Left lung (tissue), 4 donors: ENCODE measurements at regions not wholly inside any gene's neighbourhood (a gene's known extent, or its start where the extent isn't known, plus 50 kb on each side); places are given as distances from the start of the nearest gene placed in this dataset.

ENCODE experiments used
- ATAC-seq: fragments of 200-7000 bp; cut with Tn5 transposase; one replicate; pipeline ENCODE4 v1.9.1; 2020; ENCODE audit warnings: moderate library complexity
- DNase-seq, 4 donors: peaks; one replicate each; pipeline ENCODE4 v3.0.0-alpha.2; 2013 to 2020
- H3K27ac ChIP-seq, 2 donors: fragments of 200-600 bp; sonication (generic) in 1 of 2; one replicate each; pipeline versions ENCODE4 v1.5.0 to v1.8.0; 2020 to 2021
- H3K27me3 ChIP-seq, 2 donors: fragments of 200-600 bp; sonication (generic) in 1 of 2; one replicate each; pipeline versions ENCODE4 v1.5.0 to v1.8.0; 2020 to 2021
- H3K36me3 ChIP-seq, 2 donors: fragments of 200-600 bp; sonication (generic) in 1 of 2; one replicate each; pipeline versions ENCODE4 v1.5.0 to v1.8.0; 2020 to 2021
- H3K4me1 ChIP-seq, 2 donors: fragments of 200-600 bp; one replicate each; pipeline ENCODE4 v1.8.0; 2021
- H3K4me3 ChIP-seq, 2 donors: fragments of 200-600 bp; sonication (generic) in 1 of 2; one replicate each; pipeline versions ENCODE4 v1.5.0 to v1.8.0; 2020 to 2021; ENCODE audit warnings: mild to moderate bottlenecking in 1 of 2
- H3K9me3 ChIP-seq, 2 donors: fragments of 200-600 bp; sonication (generic) in 1 of 2; one replicate each; pipeline versions ENCODE4 v1.5.0 to v1.8.0; 2020 to 2021
- intact Hi-C, 2 donors: fragments of 100-400 bp; cut with DNase I; formaldehyde crosslinking; loops; one replicate each; pipeline versions ENCODE4 v1.11.2 to v1.14.2; 2022
- TF ChIP-seq, protein P1 (sequence below), 2 donors: fragments of 200-600 bp; sonication (generic) in 1 of 2; IDR thresholded peaks; one replicate each; pipeline versions ENCODE4 v1.5.0 to v1.8.0; 2021; ENCODE audit warnings: antibody characterized with exemption in 2 of 2
- donor health status: DM: no; HTN: yes; CAD: no.
- donor health status: DM: no; HTN: no; CAD: no.

DNA sequence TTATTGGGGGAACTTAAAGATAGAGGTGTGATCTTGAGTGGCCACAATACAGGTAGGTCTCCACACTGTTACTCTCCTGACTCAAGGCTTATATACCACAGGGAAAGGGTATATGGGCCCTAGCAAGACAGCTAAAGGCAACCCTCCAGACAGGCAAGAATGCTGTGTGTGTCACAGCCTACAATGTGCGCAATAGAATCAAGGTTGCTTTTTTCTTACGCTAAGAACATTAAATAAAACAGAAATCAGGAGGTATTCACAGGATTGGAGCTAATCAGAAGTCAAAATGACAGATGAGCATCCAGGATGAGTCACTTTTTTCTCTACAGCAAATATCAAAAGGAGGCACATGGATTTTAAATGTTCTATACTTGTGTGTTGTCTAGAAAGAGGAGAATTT lies 1797.9 kb upstream of the SEL1L start:
- intact Hi-C loops = no loop called here

DNA sequence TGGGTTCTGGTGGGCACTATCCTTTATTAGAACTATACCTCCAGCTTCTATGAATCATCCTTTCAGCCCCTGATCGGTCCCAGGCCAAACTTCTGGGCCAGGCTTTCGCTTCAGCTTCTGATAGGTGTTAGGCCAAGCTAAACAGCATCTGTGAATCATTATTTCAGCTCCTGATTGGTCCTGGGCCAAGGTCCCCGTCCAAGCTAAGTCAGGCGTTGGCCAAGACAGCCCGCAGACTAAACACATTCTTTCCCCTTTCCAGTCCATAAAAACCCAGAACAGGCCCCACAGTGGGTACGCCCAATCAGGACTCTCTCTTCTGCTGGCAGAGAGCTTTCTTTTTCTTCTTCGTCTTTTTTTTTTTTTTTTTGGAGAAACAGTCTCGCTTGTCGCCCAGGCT lies 1808.9 kb upstream of the SEL1L start:
- Histone ChIP-seq H3K27me3 (no peaks in the 10 kb centered on the region), H3K27ac (no peak overlapping the region), H3K4me3 (no peak overlapping the region), H3K36me3 (no peaks in the 10 kb centered on the region), H3K4me1 (no peaks in the 10 kb centered on the region), H3K9me3 (no peaks in the 10 kb centered on the region)
- ATAC-seq (no peak), DNase-seq (peak in 1 of 4 donors; percentile 28)
- intact Hi-C loops = no loop called here
- TF ChIP-seq, protein P1, sequence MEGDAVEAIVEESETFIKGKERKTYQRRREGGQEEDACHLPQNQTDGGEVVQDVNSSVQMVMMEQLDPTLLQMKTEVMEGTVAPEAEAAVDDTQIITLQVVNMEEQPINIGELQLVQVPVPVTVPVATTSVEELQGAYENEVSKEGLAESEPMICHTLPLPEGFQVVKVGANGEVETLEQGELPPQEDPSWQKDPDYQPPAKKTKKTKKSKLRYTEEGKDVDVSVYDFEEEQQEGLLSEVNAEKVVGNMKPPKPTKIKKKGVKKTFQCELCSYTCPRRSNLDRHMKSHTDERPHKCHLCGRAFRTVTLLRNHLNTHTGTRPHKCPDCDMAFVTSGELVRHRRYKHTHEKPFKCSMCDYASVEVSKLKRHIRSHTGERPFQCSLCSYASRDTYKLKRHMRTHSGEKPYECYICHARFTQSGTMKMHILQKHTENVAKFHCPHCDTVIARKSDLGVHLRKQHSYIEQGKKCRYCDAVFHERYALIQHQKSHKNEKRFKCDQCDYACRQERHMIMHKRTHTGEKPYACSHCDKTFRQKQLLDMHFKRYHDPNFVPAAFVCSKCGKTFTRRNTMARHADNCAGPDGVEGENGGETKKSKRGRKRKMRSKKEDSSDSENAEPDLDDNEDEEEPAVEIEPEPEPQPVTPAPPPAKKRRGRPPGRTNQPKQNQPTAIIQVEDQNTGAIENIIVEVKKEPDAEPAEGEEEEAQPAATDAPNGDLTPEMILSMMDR (IDR thresholded peaks at IDR 0.05) = no peak

More for the DNA sequence above, 1797.9 kb upstream of the SEL1L start:
- DNase-seq (no peak), ATAC-seq (no peak)
- H3K4me3 ChIP-seq = no peak overlapping the region
- no peaks in the 10 kb centered on the region for H3K36me3 ChIP-seq
- H3K9me3 ChIP-seq = no peaks in the 10 kb centered on the region
- H3K27me3 ChIP-seq = no peaks in the 10 kb centered on the region
- no peaks in the 10 kb centered on the region for H3K4me1 ChIP-seq
- H3K27ac ChIP-seq = no peak overlapping the region
- TF ChIP-seq, protein P1 (IDR thresholded peaks at IDR 0.05) = no peak

DNA sequence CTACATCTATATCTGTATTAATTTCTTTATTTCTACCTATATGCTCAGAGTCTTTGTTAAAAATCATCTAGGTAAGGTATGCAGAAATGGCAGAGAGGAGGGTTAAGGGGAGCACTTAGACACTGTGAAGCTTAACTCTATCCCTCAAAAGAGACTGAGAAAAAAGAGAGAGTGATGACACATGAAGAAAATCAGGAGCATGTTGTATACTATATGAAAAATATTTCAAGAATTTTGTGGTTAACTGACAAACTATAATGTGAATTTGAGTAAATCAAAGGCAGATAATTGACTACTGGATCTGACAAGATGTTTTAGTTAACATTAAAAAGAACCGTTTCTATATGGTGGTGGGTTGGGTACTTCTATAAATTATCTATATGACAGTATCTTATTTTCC lies 1814.2 kb upstream of the SEL1L start:
- intact Hi-C loops = no loop called here
- H3K27ac ChIP-seq = no peak overlapping the region
- no peaks in the 10 kb centered on the region for H3K4me1 ChIP-seq
- no peaks in the 10 kb centered on the region for H3K36me3 ChIP-seq
- no peaks in the 10 kb centered on the region for H3K9me3 ChIP-seq
- TF ChIP-seq, protein P1 (IDR thresholded peaks at IDR 0.05) = no peak
- DNase-seq (no peak), ATAC-seq (no peak)
- no peak overlapping the region for H3K4me3 ChIP-seq
- no peaks in the 10 kb centered on the region for H3K27me3 ChIP-seq

DNA sequence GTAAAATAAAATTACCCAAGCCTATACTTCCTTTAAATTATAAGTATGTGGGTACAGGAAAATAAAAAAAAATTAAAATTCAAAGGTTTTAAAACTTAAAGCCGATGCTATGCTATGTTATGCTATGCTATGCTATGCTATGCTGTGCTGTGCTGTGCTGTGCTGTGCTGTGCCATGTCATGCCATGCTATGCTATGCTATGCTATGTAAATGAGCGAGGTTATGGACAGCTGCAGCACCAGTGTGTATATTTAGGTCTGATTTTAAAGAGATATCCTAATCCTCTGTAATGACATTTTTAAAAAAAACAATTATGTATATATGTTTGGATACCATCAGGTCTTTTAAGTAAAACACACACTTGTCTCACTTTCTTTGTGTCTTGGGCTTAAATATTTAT lies 1822.0 kb upstream of the SEL1L start:
- TF ChIP-seq, protein P1 (IDR thresholded peaks at IDR 0.05) = no peak
- no peak for ATAC-seq
- no peaks in the 10 kb centered on the region for H3K9me3 ChIP-seq

DNA sequence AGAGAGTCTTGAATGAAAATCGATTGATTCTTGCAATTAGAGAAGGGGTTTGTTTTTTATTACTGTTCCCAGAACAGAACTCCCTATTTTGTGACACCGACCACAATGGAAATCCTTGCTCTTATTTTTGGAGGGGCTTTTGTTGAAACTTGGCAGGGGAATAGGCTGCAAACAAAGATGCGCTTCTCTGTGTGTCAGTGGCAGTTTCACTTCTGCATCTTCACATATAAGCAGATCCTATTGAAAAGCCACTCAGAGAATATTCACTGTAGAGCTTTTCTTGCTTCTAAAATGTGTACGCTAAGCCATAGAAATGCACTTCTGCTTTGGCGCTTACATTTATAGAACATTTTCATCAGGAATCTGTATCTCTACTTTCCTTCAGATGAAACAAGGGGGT lies 1822.4 kb upstream of the SEL1L start:
- H3K36me3 ChIP-seq = no peaks in the 10 kb centered on the region
- no peak overlapping the region for H3K27ac ChIP-seq
- ATAC-seq (no peak), DNase-seq (no peak)
- H3K9me3 ChIP-seq = no peaks in the 10 kb centered on the region
- no peak overlapping the region for H3K4me3 ChIP-seq
- no peaks in the 10 kb centered on the region for H3K4me1 ChIP-seq
- TF ChIP-seq, protein P1 (IDR thresholded peaks at IDR 0.05) = no peak
- H3K27me3 ChIP-seq = no peaks in the 10 kb centered on the region
- intact Hi-C loops = no loop called here

More for the DNA sequence above, 1822.0 kb upstream of the SEL1L start:
- DNase-seq = no peak
- Histone ChIP-seq H3K36me3 (no peaks in the 10 kb centered on the region), H3K27ac (no peak overlapping the region), H3K4me1 (no peaks in the 10 kb centered on the region), H3K27me3 (no peaks in the 10 kb centered on the region), H3K4me3 (no peak overlapping the region)
- intact Hi-C loops = no loop called here
